Fibroblast of skin of abdomen (primary cell): ENCODE measurements at regions not wholly inside any gene's neighbourhood (a gene's known extent, or its start where the extent isn't known, plus 50 kb on each side); places are given as distances from the start of the nearest gene placed in this dataset.
"Not testable (repeated sequence)": the region's sequence is repeated elsewhere in the genome, so short reads cannot be mapped to it uniquely, and the experiment has no call there.

Source experiments
- DNase-seq: peaks from one replicate; pipeline ENCODE4 v3.0.0-alpha.2; 2013

- no peak for DNase-seq
Observed at GRCh38 chr18:71045331-71046065, 756.7 kb downstream of the SOCS6 start.

GRCh38 chr18:71040161-71040560 lies 751.3 kb downstream of the SOCS6 start:
- DNase-seq: peak; percentile 2

GRCh38 chr18:71038196-71038595 lies 749.4 kb downstream of the SOCS6 start:
- no peak for DNase-seq

- peak; percentile 20 for DNase-seq
Observed at GRCh38 chr18:71036783-71037182, 747.9 kb downstream of the SOCS6 start.

GRCh38 chr18:71031296-71032191 lies 742.7 kb downstream of the SOCS6 start:
- not testable (repeated sequence) for DNase-seq

GRCh38 chr18:71030085-71030484 lies 741.2 kb downstream of the SOCS6 start:
- not testable (repeated sequence) for DNase-seq

GRCh38 chr18:71028285-71028762 lies 739.5 kb downstream of the SOCS6 start:
- no peak for DNase-seq

GRCh38 chr18:71027531-71027930 lies 738.7 kb downstream of the SOCS6 start:
- DNase-seq: no peak

GRCh38 chr18:71025505-71026225 lies 736.8 kb downstream of the SOCS6 start:
- DNase-seq: no peak

- DNase-seq: no peak
Observed at GRCh38 chr18:71022389-71022788, 733.5 kb downstream of the SOCS6 start.

GRCh38 chr18:71021030-71021362 lies 732.2 kb downstream of the SOCS6 start:
- no peak for DNase-seq

GRCh38 chr18:71020342-71021029 lies 731.6 kb downstream of the SOCS6 start:
- DNase-seq: no peak

GRCh38 chr18:71018816-71019215 lies 730.0 kb downstream of the SOCS6 start:
- DNase-seq: no peak

GRCh38 chr18:71012789-71013188 lies 723.9 kb downstream of the SOCS6 start:
- DNase-seq: no peak

GRCh38 chr18:71011389-71011788 lies 722.5 kb downstream of the SOCS6 start:
- DNase-seq: no peak

GRCh38 chr18:71008257-71008656 lies 719.4 kb downstream of the SOCS6 start:
- no peak for DNase-seq

GRCh38 chr18:71001597-71001996 lies 712.8 kb downstream of the SOCS6 start:
- peak; percentile 20 for DNase-seq

GRCh38 chr18:70998490-70998889 lies 709.6 kb downstream of the SOCS6 start:
- no peak for DNase-seq

GRCh38 chr18:70994116-70994515 lies 705.3 kb downstream of the SOCS6 start:
- peak; percentile 17 for DNase-seq

- DNase-seq: peak; percentile 39
Observed at GRCh38 chr18:70991577-70991976, 702.7 kb downstream of the SOCS6 start.

GRCh38 chr18:70985948-70986347 lies 697.1 kb downstream of the SOCS6 start:
- no peak for DNase-seq

GRCh38 chr18:70982292-70982691 lies 693.4 kb downstream of the SOCS6 start:
- DNase-seq: no peak
